Kidney (tissue), 13 donors: ENCODE measurements at regions not wholly inside any gene's neighbourhood (a gene's known extent, or its start where the extent isn't known, plus 50 kb on each side); places are given as distances from the start of the nearest gene placed in this dataset.

Source experiments
- DNase-seq, 5 donors: peaks; one replicate each; pipeline ENCODE4 v3.0.0-alpha.2; 2013 to 2020
- FAIRE-seq: peaks from 2 replicates; lab custom pipeline; 2012; peaks lifted over from hg19 to GRCh38; lab: Jason Lieb, UNC
- H3K27ac ChIP-seq, 2 donors: one replicate each; pipeline ENCODE4 v1.7.0; 2013; ENCODE audit warnings: low read depth in 2 of 2, low read length in 2 of 2, inconsistent platforms in 1 of 2
- H3K27me3 ChIP-seq: one replicate; pipeline ENCODE4 v1.7.1; 2013; ENCODE audit warnings: low read length, inconsistent platforms; ENCODE audit not compliant: control insufficient read depth, insufficient read depth
- H3K36me3 ChIP-seq, 3 donors: one replicate each; pipeline versions ENCODE4 v1.7.0 to v1.7.1; 2013; ENCODE audit warnings: low read length in 3 of 3, control low read depth in 1 of 3, inconsistent platforms in 1 of 3; ENCODE audit not compliant: insufficient read depth in 3 of 3, control insufficient read depth in 2 of 3
- H3K4me1 ChIP-seq, 3 donors: one replicate each; pipeline versions ENCODE4 v1.7.0 to v1.7.1; 2013; ENCODE audit warnings: low read length in 3 of 3, inconsistent platforms in 1 of 3, low read depth in 1 of 3; ENCODE audit not compliant: control insufficient read depth in 2 of 3, insufficient read depth in 2 of 3
- H3K4me3 ChIP-seq, 3 donors: one replicate each; pipeline versions ENCODE4 v1.7.0 to v1.8.1; 2013; ENCODE audit warnings: low read length in 3 of 3, control low read depth in 1 of 3, inconsistent platforms in 1 of 3
- H3K9ac ChIP-seq, 3 donors: one replicate each; pipeline versions ENCODE4 v1.7.0 to v1.7.1; 2013; ENCODE audit warnings: low read length in 3 of 3, control low read depth in 1 of 3, inconsistent platforms in 1 of 3
- H3K9me3 ChIP-seq, 3 donors: one replicate each; pipeline versions ENCODE4 v1.7.0 to v1.7.1; 2013; ENCODE audit warnings: low read length in 3 of 3, control low read depth in 1 of 3, inconsistent platforms in 1 of 3; ENCODE audit not compliant: control insufficient read depth in 2 of 3, insufficient read depth in 1 of 3
- CTCF ChIP-seq: IDR thresholded peaks from 3 replicates; pipeline ENCODE4 v1.5.1; 2012; ENCODE audit warnings: mild to moderate bottlenecking, moderate library complexity, borderline replicate concordance; ENCODE audit not compliant: insufficient read depth; ENCODE audit errors: extremely low read depth
- intact Hi-C: fragments of 100-400 bp; cut with DNase I; formaldehyde crosslinking; loops from one replicate; pipeline ENCODE4 v1.11.1; 2022
- donor health status: control.
- donor health status: control.
- donor health status: control.
- donor health status: control.
- donor health status: control.
- donor health status: DM: yes; HTN: yes; CAD: no.
- donor health status: Normal renal cell carcinoma (clear cell type).

GRCh38 chr17:62875296-62875695 lies 67.2 kb upstream of the MARCHF10 start:
- Histone ChIP-seq H3K4me3 (no peak overlapping the region), H3K36me3 (no peaks in the 10 kb centered on the region), H3K9me3 (no peaks in the 10 kb centered on the region), H3K9ac (no peak overlapping the region), H3K27ac (no peak overlapping the region), H3K27me3 (no peaks in the 10 kb centered on the region), H3K4me1 (no peaks in the 10 kb centered on the region)
- no peak for TF ChIP-seq CTCF
- intact Hi-C loops = no loop called here
- FAIRE-seq (no peak), DNase-seq (no peak)

GRCh38 chr17:62871291-62871690 lies 63.2 kb upstream of the MARCHF10 start:
- intact Hi-C loops = no loop called here
- Histone ChIP-seq H3K4me1 (peaks cover 0 to 3% (median 0%) of the 10 kb centered on the region in 3 donors), H3K27me3 (no peaks in the 10 kb centered on the region), H3K9ac (no peak overlapping the region), H3K4me3 (no peak overlapping the region), H3K36me3 (no peaks in the 10 kb centered on the region), H3K27ac (no peak overlapping the region), H3K9me3 (no peaks in the 10 kb centered on the region)
- no peak for FAIRE-seq
- no peak for DNase-seq
- TF ChIP-seq CTCF = no peak

GRCh38 chr17:62870552-62870971 lies 62.4 kb upstream of the MARCHF10 start:
- Histone ChIP-seq H3K27me3 (no peaks in the 10 kb centered on the region), H3K27ac (no peak overlapping the region), H3K9ac (no peak overlapping the region), H3K9me3 (no peaks in the 10 kb centered on the region), H3K36me3 (no peaks in the 10 kb centered on the region), H3K4me3 (no peak overlapping the region), H3K4me1 (peaks cover 0 to 3% (median 0%) of the 10 kb centered on the region in 3 donors)
- FAIRE-seq (no peak), DNase-seq (no peak)
- intact Hi-C loops = no loop called here
- TF ChIP-seq CTCF = no peak

GRCh38 chr17:62870030-62870541 lies 62.0 kb upstream of the MARCHF10 start:
- Histone ChIP-seq H3K4me3 (no peak overlapping the region), H3K27ac (no peak overlapping the region), H3K9ac (no peak overlapping the region), H3K27me3 (no peaks in the 10 kb centered on the region), H3K9me3 (no peaks in the 10 kb centered on the region), H3K36me3 (no peaks in the 10 kb centered on the region), H3K4me1 (peaks cover 0 to 3% (median 0%) of the 10 kb centered on the region in 3 donors)
- intact Hi-C loops = no loop called here
- FAIRE-seq (no peak), DNase-seq (peak in 3 of 5 donors; percentile 58 to 84 (median 83))
- no peak for TF ChIP-seq CTCF
